Femur (tissue), 1 donor: ENCODE measurements at regions not wholly inside any gene's neighbourhood (a gene's known extent, or its start where the extent isn't known, plus 50 kb on each side); places are given as distances from the start of the nearest gene placed in this dataset.
"Not testable (repeated sequence)": the region's sequence is repeated elsewhere in the genome, so short reads cannot be mapped to it uniquely, and the experiment has no call there.

ENCODE experiments used
- DNase-seq: peaks from one replicate; pipeline ENCODE4 v3.0.0-alpha.2; 2017

- no peak for DNase-seq
These were observed 1727.1 kb upstream of the SEL1L start for GRCh38 chr14:83260751-83261150.

- DNase-seq, result no peak
These were observed 1735.9 kb upstream of the SEL1L start for GRCh38 chr14:83269583-83269982.

GRCh38 chr14:83271663-83272062, 1738.0 kb upstream of the SEL1L start:
- no peak for DNase-seq

GRCh38 chr14:83280719-83281118, 1747.1 kb upstream of the SEL1L start:
- no peak for DNase-seq

GRCh38 chr14:83282706-83283105, 1749.1 kb upstream of the SEL1L start:
- no peak for DNase-seq

GRCh38 chr14:83287300-83287699, 1753.6 kb upstream of the SEL1L start:
- DNase-seq, result no peak

- DNase-seq, result no peak
These were observed 1755.7 kb upstream of the SEL1L start for GRCh38 chr14:83289390-83289789.

- DNase-seq, result no peak
These were observed 1756.2 kb upstream of the SEL1L start for GRCh38 chr14:83289896-83290295.

- DNase-seq, result no peak
These were observed 1756.8 kb upstream of the SEL1L start for GRCh38 chr14:83290447-83290846.

GRCh38 chr14:83291714-83292113, 1758.1 kb upstream of the SEL1L start:
- no peak for DNase-seq

GRCh38 chr14:83294941-83295340, 1761.3 kb upstream of the SEL1L start:
- DNase-seq, result no peak

- no peak for DNase-seq
These were observed 1763.7 kb upstream of the SEL1L start for GRCh38 chr14:83297361-83297760.

- DNase-seq, result not testable (repeated sequence)
These were observed 1764.4 kb upstream of the SEL1L start for GRCh38 chr14:83298016-83298415.

GRCh38 chr14:83300476-83301064, 1766.9 kb upstream of the SEL1L start:
- no peak for DNase-seq

GRCh38 chr14:83301791-83302190, 1768.1 kb upstream of the SEL1L start:
- no peak for DNase-seq

GRCh38 chr14:83309211-83309610, 1775.6 kb upstream of the SEL1L start:
- no peak for DNase-seq

GRCh38 chr14:83309833-83310232, 1776.2 kb upstream of the SEL1L start:
- no peak for DNase-seq

- DNase-seq, result no peak
These were observed 1778.9 kb upstream of the SEL1L start for GRCh38 chr14:83312511-83312910.

- no peak for DNase-seq
These were observed 1781.1 kb upstream of the SEL1L start for GRCh38 chr14:83314764-83315163.

GRCh38 chr14:83316356-83316755, 1782.7 kb upstream of the SEL1L start:
- DNase-seq, result no peak

- no peak for DNase-seq
These were observed 1787.2 kb upstream of the SEL1L start for GRCh38 chr14:83320837-83321236.

- DNase-seq, result no peak
These were observed 1797.9 kb upstream of the SEL1L start for GRCh38 chr14:83331513-83331912.

GRCh38 chr14:83342590-83342989, 1808.9 kb upstream of the SEL1L start:
- peak; percentile 29 for DNase-seq

GRCh38 chr14:83347874-83348273, 1814.2 kb upstream of the SEL1L start:
- DNase-seq, result no peak

- no peak for DNase-seq
These were observed 1822.0 kb upstream of the SEL1L start for GRCh38 chr14:83355609-83356008.

- no peak for DNase-seq
These were observed 1822.4 kb upstream of the SEL1L start for GRCh38 chr14:83356080-83356479.
